ENCODE measurements at regions not wholly inside any gene's neighbourhood (a gene's known extent, or its start where the extent isn't known, plus 50 kb on each side); places are given as distances from the start of the nearest gene placed in this dataset.

GRCh38 chr5:85512896-85513295 lies 1104.8 kb upstream of the COX7C start:
- no peak overlapping the region for H2AFZ ChIP-seq (ENCODE audit: low read length)
- Mint-ChIP-seq H3K27me3 (ENCODE audit: low read depth) (no peaks in the 10 kb centered on the region), H3K9me3 (peaks cover 8 to 14% of the 10 kb centered on the region in 2 experiments), H3K36me3 (ENCODE audit: insufficient read depth in 1 of 3, low read depth in 3 of 3) (peaks cover 0 to 15% (median 0%) of the 10 kb centered on the region in 3 experiments; a peak in 4 of 7 replicates), H3K4me3 (no peak overlapping the region), H3K4me1 (no peaks in the 10 kb centered on the region), H3K27ac (no peak overlapping the region)
- H3K4me1 ChIP-seq (ENCODE audit: insufficient read depth, low read length): no peaks in the 10 kb centered on the region
- H4K91ac ChIP-seq (ENCODE audit: insufficient read length, low read depth, low read length): no peak overlapping the region
- H3K9me3 ChIP-seq (ENCODE audit: control insufficient read depth, low read depth, low read length): no peaks in the 10 kb centered on the region
- no peak overlapping the region for H3T11ph ChIP-seq (ENCODE audit: low read length)
- H3K79me2 ChIP-seq (ENCODE audit: insufficient read depth, low read length): no peaks in the 10 kb centered on the region
- H3K27ac ChIP-seq (ENCODE audit: insufficient read length, low read depth, low read length): no peak overlapping the region
- no peak overlapping the region for H4K5ac ChIP-seq (ENCODE audit: insufficient read length, low read depth, low read length)
- H3K9ac ChIP-seq (ENCODE audit: extremely low read depth, insufficient read length, low read length): no peak overlapping the region
- H3K4me2 ChIP-seq (ENCODE audit: insufficient read depth, insufficient read length, low read length): no peak overlapping the region
- H2BK12ac ChIP-seq (ENCODE audit: insufficient read length, low read depth, low read length): no peak overlapping the region
- no peak overlapping the region for H2BK5ac ChIP-seq (ENCODE audit: insufficient read length, low read length)
- no peak overlapping the region for H3K23ac ChIP-seq (ENCODE audit: insufficient read length, low read depth, low read length)
- H2BK15ac ChIP-seq (ENCODE audit: low read depth, low read length): no peak overlapping the region
- no peaks in the 10 kb centered on the region for H3K27me3 ChIP-seq (ENCODE audit: insufficient read depth, low read length)
- no peak overlapping the region for H2AK5ac ChIP-seq (ENCODE audit: insufficient read length, low read length)
- no CpG with 5 or more reads among the region's 4 CpGs for WGBS (ENCODE audit: extremely low coverage, insufficient read length, low lambda C conversion rate)
- H3K4ac ChIP-seq (ENCODE audit: low read depth, low read length): no peak overlapping the region
- H3K23me2 ChIP-seq (ENCODE audit: insufficient read length, low read depth, low read length, poor library complexity, severe bottlenecking): no peaks in the 10 kb centered on the region
- H4K8ac ChIP-seq (replicated peaks; ENCODE audit: insufficient read length, low read depth, low read length): no peak overlapping the region
- H3K79me1 ChIP-seq (ENCODE audit: insufficient read depth, low read depth, low read length, poor library complexity, severe bottlenecking): no peaks in the 10 kb centered on the region
- no peak for TF ChIP-seq CTCF (conservative IDR thresholded peaks at IDR 0.05)
- H2BK120ac ChIP-seq (ENCODE audit: low read depth, low read length, poor library complexity, severe bottlenecking): no peak overlapping the region
- no peak overlapping the region for H2BK20ac ChIP-seq (ENCODE audit: low read depth, low read length, poor library complexity, severe bottlenecking)
- no peaks in the 10 kb centered on the region for H4K20me1 ChIP-seq (ENCODE audit: control insufficient read depth, insufficient read depth, insufficient read length)
- no peak for DNase-seq
- no peak overlapping the region for H3K14ac ChIP-seq (ENCODE audit: insufficient read depth, low read length)
- H3K18ac ChIP-seq (ENCODE audit: insufficient read length, low read depth, low read length): no peak overlapping the region
- no peak overlapping the region for H3K56ac ChIP-seq (ENCODE audit: insufficient read length, low read depth, low read length)

Measured in H9 (cell line).